GM06990 (cell line): ENCODE measurements at regions not wholly inside any gene's neighbourhood (a gene's known extent, or its start where the extent isn't known, plus 50 kb on each side); places are given as distances from the start of the nearest gene placed in this dataset.

Experiments
- DNase-seq: peaks from one replicate; pipeline ENCODE4 v3.0.0-alpha.2; 2011; ENCODE audit not compliant: insufficient read length; ENCODE audit errors: extremely low read depth
- H3K27me3 ChIP-seq: replicated peaks from 2 replicates; pipeline ENCODE4 v1.6.0; 2011; ENCODE audit warnings: low read length; ENCODE audit not compliant: control insufficient read depth, insufficient read depth
- H3K36me3 ChIP-seq: 2 replicates; pipeline ENCODE4 v1.5.1; 2011; ENCODE audit warnings: low read length; ENCODE audit not compliant: control insufficient read depth, insufficient read depth
- H3K4me3 ChIP-seq: replicated peaks from 2 replicates; pipeline ENCODE4 v1.5.1; 2011; ENCODE audit warnings: low read depth, mild to moderate bottlenecking, control low read depth, low read length
- CTCF ChIP-seq: IDR thresholded peaks from 2 replicates; pipeline ENCODE4 v1.5.1; 2011; ENCODE audit warnings: low read length, control low read depth, mild to moderate bottlenecking, inconsistent platforms; ENCODE audit not compliant: insufficient read depth, poor library complexity, severe bottlenecking

- H3K27me3 ChIP-seq, result no peaks in the 10 kb centered on the region
These were observed 918.8 kb upstream of the CDH8 start for GRCh38 chr16:62955033-62955349.

GRCh38 chr16:62954144-62955032 lies 918.1 kb upstream of the CDH8 start:
- no peak for DNase-seq
- H3K36me3 ChIP-seq, result no peaks in the 10 kb centered on the region
- TF ChIP-seq CTCF, result no peak
- no peak overlapping the region for H3K4me3 ChIP-seq
- no peaks in the 10 kb centered on the region for H3K27me3 ChIP-seq

More at GRCh38 chr16:62955033-62955349, 918.8 kb upstream of the CDH8 start:
- H3K4me3 ChIP-seq, result no peak overlapping the region
- TF ChIP-seq CTCF, result no peak
- H3K36me3 ChIP-seq, result no peaks in the 10 kb centered on the region
- DNase-seq, result no peak

- no peak for TF ChIP-seq CTCF
- H3K27me3 ChIP-seq, result no peaks in the 10 kb centered on the region
- H3K36me3 ChIP-seq, result no peaks in the 10 kb centered on the region
- H3K4me3 ChIP-seq, result no peak overlapping the region
- no peak for DNase-seq
These were observed 914.1 kb upstream of the CDH8 start for GRCh38 chr16:62950351-62950750.

- no peaks in the 10 kb centered on the region for H3K36me3 ChIP-seq
These were observed 904.3 kb upstream of the CDH8 start for GRCh38 chr16:62940569-62940968.

GRCh38 chr16:62939687-62940086 lies 903.4 kb upstream of the CDH8 start:
- no peak for TF ChIP-seq CTCF
- no peak for DNase-seq
- H3K27me3 ChIP-seq, result no peaks in the 10 kb centered on the region
- no peaks in the 10 kb centered on the region for H3K36me3 ChIP-seq
- H3K4me3 ChIP-seq, result no peak overlapping the region

More at GRCh38 chr16:62940569-62940968, 904.3 kb upstream of the CDH8 start:
- Histone ChIP-seq H3K27me3 (no peaks in the 10 kb centered on the region), H3K4me3 (no peak overlapping the region)
- no peak for DNase-seq
- TF ChIP-seq CTCF, result no peak

- H3K4me3 ChIP-seq, result no peak overlapping the region
- no peaks in the 10 kb centered on the region for H3K36me3 ChIP-seq
- no peak for DNase-seq
- no peak for TF ChIP-seq CTCF
- H3K27me3 ChIP-seq, result no peaks in the 10 kb centered on the region
These were observed 897.7 kb upstream of the CDH8 start for GRCh38 chr16:62933929-62934328.
